Ovary (tissue), 3 donors: ENCODE measurements at regions not wholly inside any gene's neighbourhood (a gene's known extent, or its start where the extent isn't known, plus 50 kb on each side); places are given as distances from the start of the nearest gene placed in this dataset.

Experiments
- CTCF ChIP-seq, 3 donors: fragments of 450-650 bp in 2 of 3; fragments of 200-600 bp in 1 of 3; IDR thresholded peaks; one replicate each; pipeline versions ENCODE4 v1.5.1 to v1.8.0; 2016 to 2022; ENCODE audit warnings: antibody characterized with exemption in 3 of 3, mild to moderate bottlenecking in 1 of 3
- POLR2A ChIP-seq: fragments of 450-650 bp; IDR thresholded peaks from one replicate; pipeline ENCODE4 v1.6.1; 2017; ENCODE audit warnings: antibody characterized with exemption, mild to moderate bottlenecking, moderate library complexity
- donor health status: DM: no; HTN: no; CAD: no.

- TF ChIP-seq CTCF (IDR thresholded peaks at IDR 0.05), result no peak
- TF ChIP-seq POLR2A, result no peak
Measured at GRCh38 chr9:75624998-75625397, 265.5 kb upstream of the PCSK5 start.
